T47D (cell line): ENCODE measurements at regions not wholly inside any gene's neighbourhood (a gene's known extent, or its start where the extent isn't known, plus 50 kb on each side); places are given as distances from the start of the nearest gene placed in this dataset.

Source experiments
- DNase-seq, 2 experiments: peaks; one replicate each; pipeline versions ENCODE4 v3.0.0 to v3.0.0-alpha.2; 2011 to 2012; ENCODE audit warnings: low read depth in 1 of 2, low spot score in 1 of 2
- JUND ChIP-seq: IDR thresholded peaks from 2 replicates; pipeline ENCODE4 v1.6.1; 2012; ENCODE audit warnings: low read depth
- in situ Hi-C: cut with HindIII; loops from 2 replicates; pipeline ENCODE4 v1.10.0; 2016; ENCODE audit warnings: low sequenced_read_pairs, low pct_unique_long_range_greater_than_20kb

GRCh38 chr6:1075444-1075843 is 236.5 kb upstream of the FOXQ1 start:
- in situ Hi-C loops = no loop called here
- TF ChIP-seq JUND = no peak
- DNase-seq = no peak

- in situ Hi-C loops = no loop called here
- DNase-seq = no peak
- no peak for TF ChIP-seq JUND
These were observed 241.8 kb upstream of the FOXQ1 start for GRCh38 chr6:1070085-1070521.

- DNase-seq = no peak
- no peak for TF ChIP-seq JUND
- in situ Hi-C loops = no loop called here
These were observed 243.0 kb upstream of the FOXQ1 start for GRCh38 chr6:1068905-1069304.

GRCh38 chr6:1068068-1068467 is 243.8 kb upstream of the FOXQ1 start:
- no peak for TF ChIP-seq JUND

GRCh38 chr6:1067346-1067745 is 244.6 kb upstream of the FOXQ1 start:
- TF ChIP-seq JUND = no peak
- DNase-seq = no peak
- in situ Hi-C loops = no loop called here

More at GRCh38 chr6:1068068-1068467, 243.8 kb upstream of the FOXQ1 start:
- in situ Hi-C loops = no loop called here
- DNase-seq = no peak

- in situ Hi-C loops = no loop called here
- no peak for DNase-seq
- no peak for TF ChIP-seq JUND
These were observed 245.3 kb upstream of the FOXQ1 start for GRCh38 chr6:1066449-1067090.

GRCh38 chr6:1065986-1066385 is 245.9 kb upstream of the FOXQ1 start:
- no peak for TF ChIP-seq JUND
- in situ Hi-C loops = no loop called here
- no peak for DNase-seq

GRCh38 chr6:1063671-1064355 is 248.1 kb upstream of the FOXQ1 start:
- no peak for DNase-seq
- in situ Hi-C loops = no loop called here
- TF ChIP-seq JUND = no peak

GRCh38 chr6:1062786-1063545 is 248.9 kb upstream of the FOXQ1 start:
- TF ChIP-seq JUND = no peak
- in situ Hi-C loops = no loop called here
- no peak for DNase-seq

GRCh38 chr6:1059596-1059995 is 252.3 kb upstream of the FOXQ1 start:
- in situ Hi-C loops = no loop called here
- DNase-seq = no peak
- TF ChIP-seq JUND = no peak

- TF ChIP-seq JUND = no peak
- in situ Hi-C loops = no loop called here
- DNase-seq = no peak
These were observed 254.3 kb upstream of the FOXQ1 start for GRCh38 chr6:1057490-1058135.

GRCh38 chr6:1055015-1055921 is 256.6 kb upstream of the FOXQ1 start:
- DNase-seq = no peak
- in situ Hi-C loops = no loop called here
- no peak for TF ChIP-seq JUND
